Femur (tissue), 1 donor: ENCODE measurements at regions not wholly inside any gene's neighbourhood (a gene's known extent, or its start where the extent isn't known, plus 50 kb on each side); places are given as distances from the start of the nearest gene placed in this dataset.
"Not testable (repeated sequence)": the region's sequence is repeated elsewhere in the genome, so short reads cannot be mapped to it uniquely, and the experiment has no call there.

Experiments used
- DNase-seq: peaks from one replicate; pipeline ENCODE4 v3.0.0-alpha.2; 2017

GRCh38 chr16:88274126-88274750 lies 108.5 kb upstream of the ZNF469 start:
- not testable (repeated sequence) for DNase-seq

- no peak for DNase-seq
Observed at GRCh38 chr16:88274847-88275246, 107.9 kb upstream of the ZNF469 start.

DNA sequence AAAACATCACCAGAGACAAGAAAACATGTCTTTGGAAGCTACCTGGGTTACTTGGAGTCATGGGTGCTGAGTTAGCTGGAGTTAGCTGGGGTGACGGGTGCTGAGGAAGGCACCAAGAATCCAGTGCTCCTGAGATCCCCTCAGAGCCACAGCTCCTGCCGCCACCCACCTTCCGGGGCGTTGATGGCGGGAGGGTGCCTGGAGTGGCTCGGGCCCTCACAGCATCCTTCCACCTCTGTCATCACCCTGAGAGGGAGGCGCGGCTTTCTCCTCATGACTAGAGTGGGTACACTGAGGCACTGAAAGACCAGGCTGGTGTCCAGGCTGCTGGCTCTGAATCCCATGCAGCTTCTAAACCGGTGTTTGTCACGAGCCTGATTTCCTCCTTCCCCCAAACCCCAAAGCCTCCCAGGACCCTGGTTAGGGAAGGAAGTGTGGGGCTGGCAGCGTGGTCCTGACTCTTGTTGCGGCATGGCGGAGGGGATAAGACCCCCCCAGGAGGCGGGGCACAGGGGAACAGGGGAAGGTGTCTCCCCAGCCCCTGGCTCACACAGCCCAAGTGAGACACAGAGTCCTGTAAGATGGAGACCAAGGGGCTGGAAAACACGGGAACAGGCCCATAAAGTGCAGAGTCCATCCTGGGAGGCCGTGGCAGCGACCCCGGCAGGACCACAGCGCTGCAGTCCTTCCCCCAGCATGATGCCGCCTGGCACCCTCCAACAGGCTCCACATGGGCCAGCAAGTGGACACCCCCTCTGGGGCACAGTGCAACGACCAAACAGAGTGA lies 107.2 kb upstream of the ZNF469 start:
- not testable (repeated sequence) for DNase-seq

DNA sequence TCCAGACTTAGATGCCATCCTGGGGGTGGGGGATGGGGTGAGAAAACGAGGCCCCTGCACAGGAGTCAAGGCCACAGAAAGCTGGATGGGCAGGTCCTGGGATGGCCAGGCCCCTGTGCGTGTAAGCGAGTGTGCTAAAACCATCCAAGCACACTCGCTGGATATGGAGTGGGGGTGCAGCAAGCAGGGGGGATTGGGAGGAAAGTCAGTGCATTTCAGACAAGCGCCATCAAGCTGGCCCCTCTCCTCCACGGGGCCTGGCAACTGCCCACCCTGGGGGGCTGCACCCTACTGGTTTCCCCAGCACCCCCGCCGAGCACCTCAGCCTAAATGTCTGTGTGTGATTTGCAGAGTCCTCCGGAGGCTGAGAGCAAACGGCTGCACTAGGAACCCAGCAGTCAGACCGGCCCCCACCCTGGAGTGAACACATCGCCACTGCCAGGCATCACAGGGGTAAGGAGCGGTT lies 106.6 kb upstream of the ZNF469 start:
- not testable (repeated sequence) for DNase-seq

- DNase-seq, result no peak
Observed at GRCh38 chr16:88276591-88276990, 106.2 kb upstream of the ZNF469 start.

DNA sequence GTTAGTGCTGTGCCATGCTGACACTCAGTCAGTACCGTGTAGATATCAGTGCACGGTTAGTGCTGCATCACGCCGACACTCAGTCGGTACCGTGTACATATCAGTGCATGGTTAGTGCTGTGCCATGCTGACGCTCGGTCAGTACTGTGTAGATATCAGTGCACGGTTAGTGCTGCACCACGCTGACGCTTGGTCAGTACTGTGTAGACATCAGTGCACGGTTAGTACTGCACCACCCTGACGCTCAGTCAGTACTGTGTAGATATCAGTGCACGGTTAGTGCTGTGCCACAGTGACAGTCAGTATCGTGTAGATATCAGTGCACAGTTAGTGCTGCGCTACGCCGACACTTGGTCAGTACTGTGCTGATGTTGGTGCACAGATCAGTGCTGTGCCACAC lies 102.8 kb upstream of the ZNF469 start:
- no peak for DNase-seq

DNA sequence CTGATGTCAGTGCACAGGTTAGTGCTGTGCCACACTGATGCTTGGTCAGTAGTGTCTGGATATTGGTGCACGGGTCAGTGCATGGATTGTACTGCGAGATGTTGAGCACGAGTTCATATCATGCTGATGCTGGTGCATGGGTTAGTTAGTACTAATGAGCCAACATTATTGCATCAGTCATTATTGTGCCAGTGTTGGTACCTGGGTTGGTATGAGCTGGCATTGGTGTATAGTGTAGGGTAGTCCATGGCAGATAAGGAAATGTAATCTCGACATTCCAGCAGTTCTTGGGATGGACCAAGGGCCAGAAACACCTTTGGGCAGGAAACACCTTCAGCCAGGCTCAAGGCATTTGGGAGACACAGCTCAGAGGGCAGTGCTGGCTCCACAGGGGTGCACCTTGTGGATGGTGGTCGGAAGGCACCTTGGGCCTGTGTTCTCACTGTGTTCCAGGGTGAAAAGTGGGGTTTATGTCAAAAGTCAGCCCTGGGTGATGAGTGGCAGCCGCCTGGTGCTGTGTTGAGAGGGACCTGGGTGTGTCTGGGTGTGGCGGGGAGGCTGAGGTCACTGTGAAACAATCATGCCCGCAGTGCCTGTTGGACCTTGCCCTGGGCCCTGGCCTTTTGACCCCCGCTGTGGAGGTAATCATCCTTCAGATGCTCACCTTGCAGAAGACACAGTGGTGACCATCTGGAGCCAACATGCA lies 100.7 kb upstream of the ZNF469 start:
- no peak for DNase-seq

GRCh38 chr16:88282564-88283395 lies 100.0 kb upstream of the ZNF469 start:
- DNase-seq, result no peak

- DNase-seq, result no peak
Observed at GRCh38 chr16:88283596-88283995, 99.2 kb upstream of the ZNF469 start.

DNA sequence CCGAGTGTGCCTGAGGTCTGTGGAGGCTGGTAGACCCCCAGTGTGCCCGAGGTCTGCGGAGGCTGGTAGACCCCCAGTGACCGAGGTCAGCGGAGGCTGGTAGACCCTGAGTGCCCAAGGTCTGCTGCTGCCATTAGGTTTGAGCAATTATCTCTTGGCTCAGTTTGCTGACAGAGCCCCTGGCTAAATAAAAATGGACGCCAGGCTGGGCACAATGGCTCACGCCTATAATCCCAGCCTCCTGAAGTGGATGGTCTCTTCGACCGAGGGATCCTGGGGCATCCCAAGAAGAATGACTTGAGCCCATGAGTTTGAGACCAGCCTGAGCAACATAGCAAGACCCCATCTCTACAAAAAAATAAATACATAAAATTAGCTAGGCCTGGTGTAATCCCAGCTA lies 98.7 kb upstream of the ZNF469 start:
- DNase-seq, result no peak

DNA sequence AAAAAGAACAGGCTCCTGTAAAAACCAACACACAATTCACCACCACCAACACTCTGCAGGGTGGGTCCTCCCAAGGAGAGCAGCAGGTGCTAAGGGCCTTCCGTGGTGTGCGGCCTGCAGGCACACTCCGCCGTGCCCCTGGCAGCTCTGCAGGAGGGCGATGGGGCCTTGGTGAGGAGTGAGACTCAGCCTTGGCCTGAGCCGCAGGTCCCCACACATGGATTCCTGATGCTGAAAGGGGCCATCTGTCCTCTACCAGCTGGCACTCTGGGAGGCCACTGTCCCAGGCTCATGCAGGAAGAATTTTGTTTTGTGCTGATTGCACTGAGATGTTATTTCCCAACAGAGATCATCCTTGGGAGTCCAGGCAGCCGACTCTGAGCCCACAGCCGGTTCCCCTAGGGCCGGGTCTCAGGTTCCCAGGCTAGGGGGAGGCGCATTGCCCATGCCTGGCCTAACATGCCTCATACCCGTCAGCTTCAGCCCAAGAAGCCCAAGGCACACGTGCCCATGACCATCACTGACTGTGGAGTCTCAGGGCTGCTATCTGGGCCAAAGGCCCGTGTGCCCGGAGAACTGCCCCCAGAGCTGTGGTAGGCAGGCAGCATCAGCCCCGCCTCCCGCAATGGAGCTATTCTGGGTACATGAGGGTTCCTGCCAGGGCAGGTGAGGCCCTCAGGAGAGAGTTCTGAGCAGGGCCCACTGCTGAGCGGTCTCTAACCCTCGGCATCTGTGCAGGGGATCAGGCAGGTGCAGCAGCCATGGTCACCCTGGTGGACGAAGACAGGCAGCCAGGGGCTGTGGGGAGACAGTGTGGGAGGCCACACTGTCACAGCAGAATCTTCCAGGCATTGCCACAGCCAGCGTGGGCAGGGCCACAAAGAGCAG lies 97.9 kb upstream of the ZNF469 start:
- no peak for DNase-seq

DNA sequence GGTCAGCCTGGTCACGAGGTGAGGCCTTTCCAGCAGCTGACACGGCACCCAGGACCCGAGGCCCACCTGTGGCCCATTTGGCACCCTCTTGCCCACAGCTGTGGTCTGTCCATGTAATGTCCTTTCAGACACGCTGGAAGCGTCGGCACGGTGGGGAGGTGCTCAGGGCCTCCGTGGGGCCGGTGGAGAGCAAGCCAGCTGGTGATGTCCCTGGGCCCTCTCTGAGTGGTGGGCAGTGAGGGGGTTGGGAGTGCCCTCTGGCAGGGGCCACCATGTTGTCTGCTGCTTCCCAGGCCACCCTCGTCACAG lies 97.3 kb upstream of the ZNF469 start:
- no peak for DNase-seq

GRCh38 chr16:88286301-88286923 lies 96.3 kb upstream of the ZNF469 start:
- DNase-seq, result no peak

DNA sequence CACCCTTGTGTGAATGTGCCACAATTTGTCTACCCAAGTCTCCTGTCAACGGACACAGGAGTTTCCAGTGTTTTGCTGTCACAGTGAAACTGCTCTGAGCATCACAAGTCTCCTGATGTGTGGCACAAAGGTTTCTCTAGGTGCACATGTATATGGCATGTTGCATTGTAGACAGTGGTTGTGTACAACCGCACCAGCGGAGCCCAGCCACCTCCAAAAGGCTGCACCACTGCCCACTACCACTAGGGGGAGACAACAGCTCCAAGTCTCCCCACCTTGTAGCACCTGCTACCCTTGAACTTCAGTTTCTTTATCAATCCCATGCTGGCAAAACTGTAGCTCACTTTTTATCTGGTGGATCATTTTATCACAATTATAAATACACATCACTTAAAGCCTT lies 95.5 kb upstream of the ZNF469 start:
- no peak for DNase-seq

GRCh38 chr16:88288303-88288702 lies 94.5 kb upstream of the ZNF469 start:
- DNase-seq, result no peak

DNA sequence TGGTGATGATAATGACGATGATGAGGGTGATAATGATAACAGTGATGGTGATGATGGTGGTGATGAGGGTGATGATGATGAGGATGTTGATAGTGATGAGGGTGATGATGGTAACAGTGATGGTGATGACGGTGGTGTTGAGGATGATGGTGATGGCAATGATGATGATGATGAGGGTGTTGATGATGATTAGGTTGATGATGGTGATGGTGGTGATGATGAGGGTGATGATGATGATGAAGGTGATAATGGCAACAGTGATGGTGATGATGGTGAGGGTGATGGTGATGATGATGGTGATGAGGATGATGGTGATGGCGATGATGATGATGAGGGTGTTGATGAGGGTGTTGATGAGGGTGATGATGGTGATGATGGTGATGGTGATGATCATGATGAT lies 93.8 kb upstream of the ZNF469 start:
- DNase-seq, result no peak

DNA sequence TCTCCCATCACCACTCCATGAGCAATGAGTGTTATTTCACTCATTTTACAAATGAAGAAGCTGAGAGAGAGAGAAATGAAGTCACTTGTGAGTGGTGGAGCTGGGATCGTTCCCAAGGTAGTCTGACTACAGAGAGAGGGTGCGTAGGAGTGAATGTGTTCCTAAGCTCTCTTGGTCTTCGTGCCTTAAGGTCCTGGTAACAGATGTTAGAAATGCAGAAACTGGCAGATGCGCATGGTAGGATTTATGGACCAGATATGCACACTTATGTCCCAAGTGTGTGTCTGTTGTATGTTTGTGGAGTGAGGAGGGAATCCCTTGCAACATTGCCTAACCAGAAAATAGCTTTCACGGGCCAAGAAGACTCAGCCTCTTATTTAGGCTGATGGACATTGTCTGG lies 93.2 kb upstream of the ZNF469 start:
- DNase-seq, result no peak

DNA sequence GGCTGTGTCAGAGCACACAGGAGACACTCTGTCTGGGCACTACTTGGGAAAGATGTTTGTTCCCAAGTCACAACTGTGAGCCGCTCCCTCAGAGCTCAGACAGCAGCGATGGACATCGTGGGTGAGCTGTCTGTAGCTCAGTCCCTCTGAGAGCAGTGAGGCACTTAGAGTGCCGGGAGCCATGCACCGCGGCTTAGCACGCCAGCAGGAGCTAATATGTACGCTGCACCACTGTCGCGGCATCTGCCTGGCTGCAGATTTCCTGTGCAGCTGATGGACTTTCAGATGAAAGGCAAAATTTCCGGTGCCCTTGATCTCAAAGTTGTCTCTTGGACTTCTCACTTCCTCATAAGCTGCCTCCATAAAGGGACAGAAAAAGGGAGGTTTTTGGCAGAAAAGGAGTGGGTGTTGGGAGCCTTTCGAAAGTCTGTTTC lies 92.8 kb upstream of the ZNF469 start:
- DNase-seq, result no peak

DNA sequence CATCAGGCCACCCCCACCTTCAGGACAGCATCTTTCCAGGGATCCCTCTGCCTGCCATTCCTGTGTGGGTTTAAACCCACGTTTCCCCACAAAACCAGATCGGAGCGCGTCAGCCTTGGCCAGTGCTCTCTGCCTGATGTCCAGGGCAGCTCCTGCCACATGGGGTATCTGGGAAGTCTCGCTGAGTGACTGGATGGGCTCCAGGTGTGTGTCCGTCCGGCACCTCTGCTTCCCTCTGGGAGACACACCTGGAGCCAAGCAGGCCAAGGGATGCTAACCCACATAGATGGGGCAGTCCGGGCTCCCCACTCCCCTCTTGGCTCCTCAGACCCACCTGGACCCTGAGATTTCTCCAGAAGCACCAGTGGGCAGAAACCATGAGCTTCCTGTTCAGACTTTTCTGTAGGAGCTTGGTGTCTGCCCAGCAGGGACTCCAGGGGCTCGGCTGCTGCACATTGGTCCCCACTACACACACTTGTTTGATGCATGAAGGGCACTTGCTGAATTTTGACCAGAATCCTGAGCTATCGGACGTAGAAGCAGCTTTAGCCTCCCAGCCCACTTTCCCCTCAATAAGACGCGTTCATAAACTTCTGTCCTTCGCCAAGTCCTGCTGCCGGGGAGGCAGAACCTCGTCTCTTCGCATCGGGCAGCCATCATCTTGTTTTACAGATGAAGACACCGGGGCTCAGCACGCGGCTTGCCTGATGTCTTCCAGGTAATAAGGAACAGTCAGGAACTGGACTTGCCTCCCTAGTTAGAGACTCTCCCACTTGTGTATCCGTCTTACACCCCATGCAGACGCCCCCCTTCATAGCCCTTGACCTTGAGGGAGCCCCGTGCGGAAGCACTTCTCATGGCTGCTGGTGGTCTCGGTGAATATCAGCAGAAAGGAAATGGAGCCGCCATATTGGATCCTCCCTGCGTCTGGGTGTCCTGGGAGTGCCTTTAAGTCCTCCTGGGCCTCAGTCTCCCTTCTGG lies 91.6 kb upstream of the ZNF469 start:
- DNase-seq, result no peak
